ENCODE measurements at regions not wholly inside any gene's neighbourhood (a gene's known extent, or its start where the extent isn't known, plus 50 kb on each side); places are given as distances from the start of the nearest gene placed in this dataset.

DNA sequence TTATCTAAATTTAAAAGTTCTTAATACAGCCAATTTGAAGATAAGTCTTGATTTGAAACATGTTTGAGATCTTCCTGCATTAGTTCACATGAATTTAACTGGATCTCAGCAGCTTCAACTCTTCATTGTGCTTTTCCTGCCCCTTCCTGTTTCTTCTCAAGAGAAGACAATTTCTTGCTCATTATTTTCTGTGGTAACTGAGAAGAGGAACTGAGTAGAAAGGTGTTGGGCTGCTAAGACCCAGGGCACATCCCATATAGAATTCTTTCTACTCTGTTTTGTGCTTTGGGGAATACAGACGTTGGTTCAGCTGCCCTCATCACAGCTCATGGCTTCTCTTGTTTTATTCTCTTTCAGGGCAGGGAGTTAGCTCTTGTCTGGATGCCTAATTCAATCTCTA is 110.2 kb downstream of the SNAPC1 start:
- TF ChIP-seq, protein P1, sequence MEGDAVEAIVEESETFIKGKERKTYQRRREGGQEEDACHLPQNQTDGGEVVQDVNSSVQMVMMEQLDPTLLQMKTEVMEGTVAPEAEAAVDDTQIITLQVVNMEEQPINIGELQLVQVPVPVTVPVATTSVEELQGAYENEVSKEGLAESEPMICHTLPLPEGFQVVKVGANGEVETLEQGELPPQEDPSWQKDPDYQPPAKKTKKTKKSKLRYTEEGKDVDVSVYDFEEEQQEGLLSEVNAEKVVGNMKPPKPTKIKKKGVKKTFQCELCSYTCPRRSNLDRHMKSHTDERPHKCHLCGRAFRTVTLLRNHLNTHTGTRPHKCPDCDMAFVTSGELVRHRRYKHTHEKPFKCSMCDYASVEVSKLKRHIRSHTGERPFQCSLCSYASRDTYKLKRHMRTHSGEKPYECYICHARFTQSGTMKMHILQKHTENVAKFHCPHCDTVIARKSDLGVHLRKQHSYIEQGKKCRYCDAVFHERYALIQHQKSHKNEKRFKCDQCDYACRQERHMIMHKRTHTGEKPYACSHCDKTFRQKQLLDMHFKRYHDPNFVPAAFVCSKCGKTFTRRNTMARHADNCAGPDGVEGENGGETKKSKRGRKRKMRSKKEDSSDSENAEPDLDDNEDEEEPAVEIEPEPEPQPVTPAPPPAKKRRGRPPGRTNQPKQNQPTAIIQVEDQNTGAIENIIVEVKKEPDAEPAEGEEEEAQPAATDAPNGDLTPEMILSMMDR (IDR thresholded peaks at IDR 0.05) = no peak
- TF ChIP-seq POLR2A (IDR thresholded peaks at IDR 0.05) = no peak
